Thymus (tissue), 11 donors: ENCODE measurements at regions not wholly inside any gene's neighbourhood (a gene's known extent, or its start where the extent isn't known, plus 50 kb on each side); places are given as distances from the start of the nearest gene placed in this dataset.

Source experiments
- DNase-seq, 9 donors: peaks; one replicate each; pipeline ENCODE4 v3.0.0-alpha.2; 2013; ENCODE audit warnings: low spot score in 9 of 9, low read depth in 6 of 9, missing footprints in 1 of 9
- H3K27ac ChIP-seq, 2 donors: one replicate each; pipeline ENCODE4 v1.5.1; 2013; ENCODE audit warnings: control low read depth in 1 of 2, low read depth in 1 of 2, low read length in 1 of 2, mild to moderate bottlenecking in 1 of 2, moderate library complexity in 1 of 2
- H3K27me3 ChIP-seq, 2 donors: one replicate each; pipeline ENCODE4 v1.5.1; 2013; ENCODE audit warnings: low read length in 1 of 2; ENCODE audit not compliant: control insufficient read depth in 2 of 2, insufficient read depth in 1 of 2
- H3K36me3 ChIP-seq, 2 donors: one replicate each; pipeline ENCODE4 v1.5.1; 2013; ENCODE audit warnings: low read length in 1 of 2, mild to moderate bottlenecking in 1 of 2, moderate library complexity in 1 of 2; ENCODE audit not compliant: control insufficient read depth in 2 of 2, insufficient read depth in 2 of 2
- H3K4me1 ChIP-seq, 2 donors: one replicate each; pipeline ENCODE4 v1.5.1; 2013; ENCODE audit warnings: low read length in 2 of 2; ENCODE audit not compliant: control insufficient read depth in 2 of 2, insufficient read depth in 2 of 2
- H3K4me3 ChIP-seq, 2 donors: one replicate each; pipeline ENCODE4 v1.5.1; 2013; ENCODE audit warnings: low read length in 2 of 2, control low read depth in 1 of 2, mild to moderate bottlenecking in 1 of 2
- H3K9me3 ChIP-seq, 2 donors: one replicate each; pipeline ENCODE4 v1.5.1; 2013; ENCODE audit warnings: low read length in 1 of 2, mild to moderate bottlenecking in 1 of 2; ENCODE audit not compliant: control insufficient read depth in 2 of 2, insufficient read depth in 1 of 2
- WGBS: extraction: QIAGEN DNeasy Blood & Tissue Kit; methylation state at CpG from one replicate; pipeline ENCODE4 v1.1.7; 2013; 5-methylcytosine and 5-hydroxymethylcytosine counted together
- donor health status: healthy.

- Histone ChIP-seq H3K27ac (no peak overlapping the region), H3K4me3 (no peak overlapping the region), H3K4me1 (no peaks in the 10 kb centered on the region), H3K9me3 (peaks cover 0 to 7% of the 10 kb centered on the region in 2 donors), H3K27me3 (no peaks in the 10 kb centered on the region), H3K36me3 (no peaks in the 10 kb centered on the region)
- WGBS = 26% methylated on average over 5 of the region's 5 CpGs
- no peak for DNase-seq
Measured at GRCh38 chrX:55326985-55327384, 62.3 kb upstream of the PAGE3 start.

GRCh38 chrX:55335296-55335695 is 70.6 kb upstream of the PAGE3 start:
- DNase-seq = no peak
- Histone ChIP-seq H3K9me3 (no peaks in the 10 kb centered on the region), H3K36me3 (no peaks in the 10 kb centered on the region), H3K4me1 (no peaks in the 10 kb centered on the region), H3K27me3 (no peaks in the 10 kb centered on the region), H3K4me3 (no peak overlapping the region), H3K27ac (no peak overlapping the region)
- WGBS = 86% methylated on average over 1 of the region's 1 CpG

GRCh38 chrX:55336176-55336575 is 71.5 kb upstream of the PAGE3 start:
- Histone ChIP-seq H3K27ac (no peak overlapping the region), H3K36me3 (no peaks in the 10 kb centered on the region), H3K27me3 (no peaks in the 10 kb centered on the region), H3K9me3 (no peaks in the 10 kb centered on the region), H3K4me3 (no peak overlapping the region), H3K4me1 (no peaks in the 10 kb centered on the region)
- DNase-seq = no peak

GRCh38 chrX:55340896-55341433 is 76.2 kb upstream of the PAGE3 start:
- Histone ChIP-seq H3K36me3 (no peaks in the 10 kb centered on the region), H3K4me3 (no peak overlapping the region), H3K4me1 (peaks cover 0 to 2% of the 10 kb centered on the region in 2 donors), H3K9me3 (no peaks in the 10 kb centered on the region), H3K27ac (peak overlapping the region in 1 of 2 donors; percentile 25), H3K27me3 (no peaks in the 10 kb centered on the region)
- 89% methylated on average over 4 of the region's 4 CpGs for WGBS
- no peak for DNase-seq

GRCh38 chrX:55342533-55343501 is 78.1 kb upstream of the PAGE3 start:
- H3K9me3 ChIP-seq = no peaks in the 10 kb centered on the region
- no peaks in the 10 kb centered on the region for H3K36me3 ChIP-seq
- no peak overlapping the region for H3K27ac ChIP-seq
- peaks cover 0 to 2% of the 10 kb centered on the region in 2 donors for H3K4me1 ChIP-seq
- H3K4me3 ChIP-seq = no peak overlapping the region
- DNase-seq = peak in 8 of 9 donors; percentile 22 to 68 (median 32)
- H3K27me3 ChIP-seq = no peaks in the 10 kb centered on the region
- 43% methylated on average over 21 of the region's 21 CpGs for WGBS

GRCh38 chrX:55356609-55357008 is 91.9 kb upstream of the PAGE3 start:
- WGBS = 90% methylated on average over 6 of the region's 6 CpGs
- Histone ChIP-seq H3K36me3 (no peaks in the 10 kb centered on the region), H3K9me3 (no peaks in the 10 kb centered on the region), H3K27me3 (no peaks in the 10 kb centered on the region), H3K27ac (no peak overlapping the region), H3K4me1 (no peaks in the 10 kb centered on the region), H3K4me3 (no peak overlapping the region)
- no peak for DNase-seq

- H3K27me3 ChIP-seq = no peaks in the 10 kb centered on the region
- DNase-seq = no peak
- H3K27ac ChIP-seq = no peak overlapping the region
- no peaks in the 10 kb centered on the region for H3K4me1 ChIP-seq
- H3K9me3 ChIP-seq = no peaks in the 10 kb centered on the region
- no peak overlapping the region for H3K4me3 ChIP-seq
- H3K36me3 ChIP-seq = no peaks in the 10 kb centered on the region
- 70% methylated on average over 1 of the region's 1 CpG for WGBS
Measured at GRCh38 chrX:55357236-55357635, 92.5 kb upstream of the PAGE3 start.

GRCh38 chrX:55379396-55379795 is 72.5 kb upstream of the MAGEH1 start:
- WGBS = 95% methylated on average over 3 of the region's 3 CpGs
- H3K27ac ChIP-seq = no peak overlapping the region
- H3K4me1 ChIP-seq = no peaks in the 10 kb centered on the region
- H3K4me3 ChIP-seq = no peak overlapping the region
- H3K36me3 ChIP-seq = no peaks in the 10 kb centered on the region
- no peaks in the 10 kb centered on the region for H3K27me3 ChIP-seq
- peaks cover 0 to 3% of the 10 kb centered on the region in 2 donors for H3K9me3 ChIP-seq
- DNase-seq = no peak

GRCh38 chrX:55389376-55389775 is 62.6 kb upstream of the MAGEH1 start:
- no peak overlapping the region for H3K27ac ChIP-seq
- no peak for DNase-seq
- no peaks in the 10 kb centered on the region for H3K36me3 ChIP-seq
- 97% methylated on average over 3 of the region's 3 CpGs for WGBS
- H3K27me3 ChIP-seq = no peaks in the 10 kb centered on the region
- H3K4me3 ChIP-seq = no peak overlapping the region
- H3K9me3 ChIP-seq = no peaks in the 10 kb centered on the region
- H3K4me1 ChIP-seq = no peaks in the 10 kb centered on the region
